ENCODE measurements at regions not wholly inside any gene's neighbourhood (a gene's known extent, or its start where the extent isn't known, plus 50 kb on each side); places are given as distances from the start of the nearest gene placed in this dataset.

DNA sequence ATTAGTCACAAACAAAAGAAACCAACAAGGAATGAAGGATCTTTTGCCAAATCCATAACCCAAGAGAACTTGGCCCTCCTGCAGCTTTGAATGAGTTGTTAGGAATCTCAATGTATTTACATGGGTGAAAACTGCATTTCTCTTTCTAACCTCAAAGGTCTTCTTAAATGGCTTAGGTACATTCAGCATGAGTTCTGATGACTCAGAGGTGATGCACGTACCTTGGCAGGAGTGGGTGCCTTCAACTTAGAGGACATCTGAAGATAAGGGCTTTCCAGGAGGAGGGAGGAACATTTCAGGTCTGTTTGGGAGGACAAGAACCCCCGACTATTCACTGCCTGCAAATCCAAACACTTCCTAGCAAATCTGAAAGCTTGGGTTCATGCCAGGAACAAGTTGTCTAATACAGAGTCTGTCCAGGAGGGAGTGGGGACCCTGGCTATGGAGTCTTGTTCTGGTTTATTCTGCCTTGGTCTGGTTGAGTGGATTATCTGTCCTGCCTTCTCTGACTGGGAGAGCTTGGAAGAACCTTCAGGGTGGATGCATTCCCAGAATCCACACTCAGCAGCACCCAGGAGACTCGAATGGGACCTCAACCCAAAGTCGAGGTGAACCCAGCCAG is 65.7 kb downstream of the IRX2 start:
- no peaks in the 10 kb centered on the region for H3K9me3 ChIP-seq (ENCODE audit: control insufficient read depth in 1 of 2, low read length in 2 of 2)
- intact Hi-C loops (cut with micrococcal nuclease): no loop called here
- Mint-ChIP-seq H3K4me3 (no peak overlapping the region), H3K27me3 (no peaks in the 10 kb centered on the region), H3K9me3 (peaks cover 0 to 5% (median 0%) of the 10 kb centered on the region in 8 donors), H3K4me1 (no peaks in the 10 kb centered on the region), H3K36me3 (no peaks in the 10 kb centered on the region), H3K27ac (no peak overlapping the region)
- no peaks in the 10 kb centered on the region for H3K4me1 ChIP-seq (ENCODE audit: insufficient read depth, low read length)
- H3K27me3 ChIP-seq (ENCODE audit: insufficient read depth, low read length): no peaks in the 10 kb centered on the region
- DNase-seq: no peak
- CTCF ChIA-PET (ENCODE audit: partially characterized antibody): no interaction called here
- no peak overlapping the region for H3K4me3 ChIP-seq (ENCODE audit: low read length in 2 of 2)
- H3K36me3 ChIP-seq (ENCODE audit: insufficient read depth, low read length): no peaks in the 10 kb centered on the region
- no peak overlapping the region for H3K27ac ChIP-seq (ENCODE audit: low read depth, low read length)
- POLR2A ChIA-PET (ENCODE audit: partially characterized antibody): no interaction called here

DNA sequence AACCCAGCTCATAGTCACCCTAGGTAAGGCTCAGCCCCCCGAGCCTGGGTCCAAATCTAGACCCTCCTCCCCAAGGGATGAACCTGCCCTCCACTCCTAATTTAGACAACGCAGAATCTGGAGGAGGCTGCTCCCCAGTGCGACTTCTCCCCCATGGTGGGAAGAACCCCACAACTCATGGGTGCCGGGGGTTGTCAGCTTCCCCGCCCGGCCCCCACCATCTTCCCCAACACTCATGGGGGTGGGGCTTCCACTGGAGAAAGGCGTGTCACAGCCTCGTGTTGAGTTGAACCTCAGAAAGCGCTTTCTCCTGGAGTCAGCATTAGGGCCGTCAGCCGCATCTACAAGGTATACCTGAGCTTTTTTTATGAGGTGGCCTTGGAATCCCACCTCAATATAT is 66.9 kb downstream of the IRX2 start:
- H3K27ac Mint-ChIP-seq: no peak overlapping the region
- CTCF ChIA-PET (ENCODE audit: partially characterized antibody): no interaction called here
- H3K36me3 ChIP-seq (ENCODE audit: insufficient read depth, low read length): no peaks in the 10 kb centered on the region
- H3K4me1 Mint-ChIP-seq: no peaks in the 10 kb centered on the region
- no peak overlapping the region for H3K4me3 ChIP-seq (ENCODE audit: low read length in 2 of 2)
- intact Hi-C loops (cut with micrococcal nuclease): no loop called here
- H3K27ac ChIP-seq (ENCODE audit: low read depth, low read length): no peak overlapping the region
- no peaks in the 10 kb centered on the region for H3K4me1 ChIP-seq (ENCODE audit: insufficient read depth, low read length)
- no peak for DNase-seq
- POLR2A ChIA-PET (ENCODE audit: partially characterized antibody): no interaction called here
- H3K9me3 ChIP-seq (ENCODE audit: control insufficient read depth in 1 of 2, low read length in 2 of 2): no peaks in the 10 kb centered on the region
- no peaks in the 10 kb centered on the region for H3K27me3 Mint-ChIP-seq
- no peak overlapping the region for H3K4me3 Mint-ChIP-seq
- peaks cover 0 to 5% (median 0%) of the 10 kb centered on the region in 8 donors for H3K9me3 Mint-ChIP-seq
- no peaks in the 10 kb centered on the region for H3K27me3 ChIP-seq (ENCODE audit: insufficient read depth, low read length)
- H3K36me3 Mint-ChIP-seq: no peaks in the 10 kb centered on the region

DNA sequence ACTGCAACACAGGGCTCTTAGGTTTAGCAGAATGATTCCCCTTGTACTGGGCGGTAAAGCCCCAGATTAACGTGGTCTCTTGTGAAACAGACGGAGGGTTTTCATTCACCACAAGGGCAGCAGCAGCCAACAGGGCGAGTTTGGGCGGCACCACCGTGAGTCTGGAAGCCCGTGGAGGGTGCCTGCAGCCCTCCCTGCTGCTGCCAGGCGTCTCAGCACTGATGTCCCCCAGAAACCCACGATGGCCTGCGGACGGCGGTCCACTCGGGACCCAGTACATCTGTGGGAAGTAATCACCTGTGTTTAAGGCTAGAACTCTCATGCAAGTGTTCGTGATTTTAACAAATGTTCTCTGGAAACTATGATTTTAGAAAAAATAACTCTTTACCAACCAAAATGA is 67.8 kb downstream of the IRX2 start:
- Histone ChIP-seq H3K36me3 (ENCODE audit: insufficient read depth, low read length) (no peaks in the 10 kb centered on the region), H3K27ac (ENCODE audit: low read depth, low read length) (no peak overlapping the region), H3K9me3 (ENCODE audit: control insufficient read depth in 1 of 2, low read length in 2 of 2) (no peaks in the 10 kb centered on the region), H3K4me3 (ENCODE audit: low read length in 2 of 2) (no peak overlapping the region), H3K27me3 (ENCODE audit: insufficient read depth, low read length) (no peaks in the 10 kb centered on the region), H3K4me1 (ENCODE audit: insufficient read depth, low read length) (no peaks in the 10 kb centered on the region)
- H3K4me3 Mint-ChIP-seq: no peak overlapping the region
- peaks cover 0 to 5% (median 0%) of the 10 kb centered on the region in 8 donors for H3K9me3 Mint-ChIP-seq
- ChIA-PET CTCF (ENCODE audit: partially characterized antibody) (no interaction called here), POLR2A (ENCODE audit: partially characterized antibody) (no interaction called here)
- no peak for DNase-seq
- no peak overlapping the region for H3K27ac Mint-ChIP-seq
- no peaks in the 10 kb centered on the region for H3K36me3 Mint-ChIP-seq
- intact Hi-C loops (cut with micrococcal nuclease): no loop called here
- H3K4me1 Mint-ChIP-seq: no peaks in the 10 kb centered on the region
- H3K27me3 Mint-ChIP-seq: no peaks in the 10 kb centered on the region

DNA sequence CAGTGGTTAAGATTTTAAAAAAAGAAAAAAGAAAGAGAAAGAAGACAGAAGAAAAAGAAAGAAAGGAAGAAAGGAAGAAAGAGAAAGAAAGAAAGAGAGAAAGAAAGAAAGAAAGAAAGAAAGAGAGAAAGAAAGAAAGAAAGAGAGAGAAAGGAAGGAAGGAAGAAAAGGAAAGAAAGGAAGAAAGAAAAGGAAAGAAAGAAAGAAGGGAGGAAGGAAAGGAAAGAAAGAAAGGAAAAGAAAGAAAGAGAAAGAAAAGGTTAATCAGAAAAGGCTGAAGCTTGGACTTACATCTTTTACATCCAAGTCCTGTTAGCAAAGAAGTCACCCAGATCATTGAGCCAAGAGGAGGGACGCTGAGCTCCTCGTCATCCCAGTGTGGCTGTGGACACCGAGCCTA is 70.0 kb downstream of the IRX2 start:
- Histone ChIP-seq H3K9me3 (ENCODE audit: control insufficient read depth in 1 of 2, low read length in 2 of 2) (no peaks in the 10 kb centered on the region), H3K27me3 (ENCODE audit: insufficient read depth, low read length) (no peaks in the 10 kb centered on the region), H3K4me3 (ENCODE audit: low read length in 2 of 2) (no peak overlapping the region), H3K36me3 (ENCODE audit: insufficient read depth, low read length) (no peaks in the 10 kb centered on the region), H3K27ac (ENCODE audit: low read depth, low read length) (no peak overlapping the region), H3K4me1 (ENCODE audit: insufficient read depth, low read length) (no peaks in the 10 kb centered on the region)
- ChIA-PET POLR2A (ENCODE audit: partially characterized antibody) (no interaction called here), CTCF (ENCODE audit: partially characterized antibody) (no interaction called here)
- Mint-ChIP-seq H3K27ac (no peak overlapping the region), H3K36me3 (no peaks in the 10 kb centered on the region), H3K4me3 (no peak overlapping the region), H3K4me1 (no peaks in the 10 kb centered on the region), H3K27me3 (no peaks in the 10 kb centered on the region), H3K9me3 (peaks cover 0 to 7% (median 2%) of the 10 kb centered on the region in 8 donors)
- intact Hi-C loops (cut with micrococcal nuclease): no loop called here
- no peak for DNase-seq

DNA sequence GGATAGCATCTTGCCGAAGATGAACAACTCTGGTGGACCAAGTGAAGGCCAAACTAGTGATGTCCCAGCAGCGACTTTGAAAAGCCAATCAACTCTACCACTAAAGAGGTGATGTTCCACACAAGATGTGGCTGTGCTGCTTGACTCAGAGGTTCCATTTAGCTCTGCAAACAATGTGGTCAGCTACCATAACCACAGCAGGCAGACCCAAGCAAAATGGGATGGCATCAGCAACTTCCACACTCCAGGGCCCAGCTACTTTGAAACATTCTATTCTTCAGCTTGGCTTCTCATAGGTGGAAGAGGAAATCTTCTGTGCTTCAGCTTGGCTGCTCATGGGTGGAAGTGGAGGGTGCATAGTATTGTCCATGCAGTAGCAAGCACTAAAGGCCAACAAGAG is 70.5 kb downstream of the IRX2 start:
- no peak for DNase-seq
- ChIA-PET POLR2A (ENCODE audit: partially characterized antibody) (no interaction called here), CTCF (ENCODE audit: partially characterized antibody) (no interaction called here)
- Histone ChIP-seq H3K4me1 (ENCODE audit: insufficient read depth, low read length) (no peaks in the 10 kb centered on the region), H3K27ac (ENCODE audit: low read depth, low read length) (no peak overlapping the region), H3K4me3 (ENCODE audit: low read length in 2 of 2) (no peak overlapping the region), H3K27me3 (ENCODE audit: insufficient read depth, low read length) (no peaks in the 10 kb centered on the region), H3K36me3 (ENCODE audit: insufficient read depth, low read length) (no peaks in the 10 kb centered on the region), H3K9me3 (ENCODE audit: control insufficient read depth in 1 of 2, low read length in 2 of 2) (no peaks in the 10 kb centered on the region)
- no peaks in the 10 kb centered on the region for H3K36me3 Mint-ChIP-seq
- H3K27me3 Mint-ChIP-seq: no peaks in the 10 kb centered on the region
- no peak overlapping the region for H3K4me3 Mint-ChIP-seq
- no peaks in the 10 kb centered on the region for H3K4me1 Mint-ChIP-seq
- intact Hi-C loops (cut with micrococcal nuclease): no loop called here
- H3K9me3 Mint-ChIP-seq: peaks cover 0 to 12% (median 4%) of the 10 kb centered on the region in 8 donors
- no peak overlapping the region for H3K27ac Mint-ChIP-seq

DNA sequence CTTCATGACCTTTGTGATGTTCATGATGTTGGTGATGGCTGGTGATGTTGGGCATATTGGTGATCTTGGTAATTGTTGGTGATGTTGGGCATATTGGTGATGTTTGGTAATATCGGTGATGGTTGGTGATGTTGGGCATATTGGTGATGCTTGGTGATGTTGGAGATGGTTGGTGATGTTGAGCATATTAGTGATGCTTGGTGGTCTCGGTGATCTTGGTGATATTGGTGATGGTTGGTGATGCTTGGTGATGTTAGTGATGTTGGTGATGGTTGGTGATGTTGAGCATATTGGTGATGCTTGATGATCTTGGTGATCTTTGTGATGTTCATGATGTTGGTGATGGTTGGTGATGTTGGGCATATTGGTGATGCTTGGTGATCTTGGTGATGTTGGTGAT is 73.8 kb downstream of the IRX2 start:
- CTCF ChIA-PET (ENCODE audit: partially characterized antibody): no interaction called here
- Histone ChIP-seq H3K4me3 (ENCODE audit: low read length in 2 of 2) (no peak overlapping the region), H3K4me1 (ENCODE audit: insufficient read depth, low read length) (no peaks in the 10 kb centered on the region), H3K27me3 (ENCODE audit: insufficient read depth, low read length) (no peaks in the 10 kb centered on the region), H3K9me3 (ENCODE audit: control insufficient read depth in 1 of 2, low read length in 2 of 2) (no peaks in the 10 kb centered on the region), H3K27ac (ENCODE audit: low read depth, low read length) (no peak overlapping the region), H3K36me3 (ENCODE audit: insufficient read depth, low read length) (no peaks in the 10 kb centered on the region)
- no peaks in the 10 kb centered on the region for H3K36me3 Mint-ChIP-seq
- POLR2A ChIA-PET (ENCODE audit: partially characterized antibody): no interaction called here
- no peak overlapping the region for H3K4me3 Mint-ChIP-seq
- no peaks in the 10 kb centered on the region for H3K4me1 Mint-ChIP-seq
- peaks cover 0 to 11% (median 4%) of the 10 kb centered on the region in 8 donors for H3K9me3 Mint-ChIP-seq
- DNase-seq: no peak
- no peaks in the 10 kb centered on the region for H3K27me3 Mint-ChIP-seq
- H3K27ac Mint-ChIP-seq: no peak overlapping the region
- intact Hi-C loops (cut with micrococcal nuclease): no loop called here

DNA sequence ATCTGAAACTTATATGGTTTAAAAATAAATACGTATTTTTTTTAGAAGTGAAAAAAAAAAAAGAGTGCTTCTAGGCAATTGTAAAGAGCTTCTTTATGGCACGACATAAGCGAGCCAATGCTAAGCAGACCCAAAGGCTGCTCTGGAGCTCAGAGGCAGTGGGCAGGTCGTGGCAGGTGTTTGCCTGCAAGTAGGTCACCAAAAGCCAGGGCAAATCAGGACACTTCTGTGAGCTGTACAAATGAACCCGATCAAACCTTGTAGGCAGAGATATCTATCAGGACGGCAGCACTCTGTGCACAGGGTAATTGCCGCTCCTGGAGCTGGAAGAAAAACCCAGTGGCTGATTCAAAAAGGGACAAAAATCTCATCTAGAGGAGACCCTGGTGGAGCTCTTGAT is 75.9 kb downstream of the IRX2 start:
- H3K4me1 ChIP-seq (ENCODE audit: insufficient read depth, low read length): no peaks in the 10 kb centered on the region
- H3K4me3 ChIP-seq (ENCODE audit: low read length in 2 of 2): no peak overlapping the region
- intact Hi-C loops (cut with micrococcal nuclease): no loop called here
- peaks cover 0 to 9% (median 4%) of the 10 kb centered on the region in 8 donors for H3K9me3 Mint-ChIP-seq
- ChIA-PET POLR2A (ENCODE audit: partially characterized antibody) (no interaction called here), CTCF (ENCODE audit: partially characterized antibody) (no interaction called here)
- H3K27ac Mint-ChIP-seq: no peak overlapping the region
- no peak overlapping the region for H3K4me3 Mint-ChIP-seq
- H3K9me3 ChIP-seq (ENCODE audit: control insufficient read depth in 1 of 2, low read length in 2 of 2): no peaks in the 10 kb centered on the region
- no peak overlapping the region for H3K27ac ChIP-seq (ENCODE audit: low read depth, low read length)
- no peaks in the 10 kb centered on the region for H3K27me3 Mint-ChIP-seq
- no peaks in the 10 kb centered on the region for H3K4me1 Mint-ChIP-seq
- H3K36me3 Mint-ChIP-seq: no peaks in the 10 kb centered on the region
- DNase-seq: no peak
- H3K36me3 ChIP-seq (ENCODE audit: insufficient read depth, low read length): no peaks in the 10 kb centered on the region
- H3K27me3 ChIP-seq (ENCODE audit: insufficient read depth, low read length): no peaks in the 10 kb centered on the region

DNA sequence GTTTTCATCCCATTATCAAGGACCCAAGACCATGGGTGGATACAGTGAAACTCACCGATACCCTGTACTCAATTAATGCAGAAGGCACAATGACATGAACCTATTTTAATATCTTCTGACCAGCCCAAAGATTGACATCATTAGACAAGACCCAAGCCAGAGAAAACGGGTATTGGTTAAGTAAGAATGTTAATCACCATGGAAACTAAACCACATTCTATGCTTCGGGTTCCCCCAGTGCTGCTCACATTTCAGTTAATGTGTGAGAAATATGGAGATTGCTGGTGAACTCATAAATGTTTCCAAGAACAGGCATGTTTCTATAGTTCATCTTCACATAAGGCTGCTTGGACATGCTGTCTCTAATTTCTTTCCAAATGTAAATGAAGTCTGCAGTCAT is 77.0 kb downstream of the IRX2 start:
- Histone ChIP-seq H3K9me3 (ENCODE audit: control insufficient read depth in 1 of 2, low read length in 2 of 2) (no peaks in the 10 kb centered on the region), H3K27ac (ENCODE audit: low read depth, low read length) (no peak overlapping the region), H3K4me1 (ENCODE audit: insufficient read depth, low read length) (no peaks in the 10 kb centered on the region), H3K36me3 (ENCODE audit: insufficient read depth, low read length) (no peaks in the 10 kb centered on the region), H3K27me3 (ENCODE audit: insufficient read depth, low read length) (no peaks in the 10 kb centered on the region), H3K4me3 (ENCODE audit: low read length in 2 of 2) (no peak overlapping the region)
- Mint-ChIP-seq H3K27ac (no peak overlapping the region), H3K27me3 (no peaks in the 10 kb centered on the region), H3K4me3 (no peak overlapping the region), H3K4me1 (no peaks in the 10 kb centered on the region), H3K9me3 (peaks cover 0 to 9% (median 4%) of the 10 kb centered on the region in 8 donors), H3K36me3 (no peaks in the 10 kb centered on the region)
- intact Hi-C loops (cut with micrococcal nuclease): no loop called here
- DNase-seq: no peak
- CTCF ChIA-PET (ENCODE audit: partially characterized antibody): no interaction called here
- POLR2A ChIA-PET (ENCODE audit: partially characterized antibody): no interaction called here

Measured in CD4-positive, alpha-beta memory T cell (primary cell).